ENCODE measurements at regions not wholly inside any gene's neighbourhood (a gene's known extent, or its start where the extent isn't known, plus 50 kb on each side); places are given as distances from the start of the nearest gene placed in this dataset.

GRCh38 chr11:91365986-91366585 lies 858.5 kb upstream of the FAT3 start:
- DNase-seq (ENCODE audit: low spot score) = no peak
- H3K36me3 ChIP-seq (replicated peaks; ENCODE audit: insufficient read depth, low read depth) = no peaks in the 10 kb centered on the region
- no peak overlapping the region for H3K27ac ChIP-seq
- H3K9me2 ChIP-seq (replicated peaks; ENCODE audit: insufficient read depth) = no peaks in the 10 kb centered on the region
- TF ChIP-seq EZH2 (IDR thresholded peaks at IDR 0.05; ENCODE audit: borderline replicate concordance) = no peak
- no peak for TF ChIP-seq CTCF (IDR thresholded peaks at IDR 0.05; ENCODE audit: poor library complexity)
- no peak for TF ChIP-seq EZH2phosphoT487 (IDR thresholded peaks at IDR 0.05; ENCODE audit: low read depth, severe bottlenecking, unreplicated experiment)
- no peak overlapping the region for H3K4me3 ChIP-seq
- H3K27me3 ChIP-seq = no peaks in the 10 kb centered on the region
- no peaks in the 10 kb centered on the region for H4K20me1 ChIP-seq (ENCODE audit: insufficient read depth, poor library complexity, severe bottlenecking)
- H3K4me1 ChIP-seq (ENCODE audit: insufficient read depth) = no peaks in the 10 kb centered on the region
- no peak overlapping the region for H3K4me2 ChIP-seq
- WGBS (ENCODE audit: low lambda C conversion rate, missing lambda C conversion rate) = 75% methylated on average over 7 of the region's 7 CpGs
- no peaks in the 10 kb centered on the region for H3K9me3 ChIP-seq (ENCODE audit: low read depth)
- H2AFZ ChIP-seq = no peak overlapping the region
- H3K79me2 ChIP-seq = no peaks in the 10 kb centered on the region

GRCh38 chr11:91350931-91351330 lies 873.7 kb upstream of the FAT3 start:
- no peak overlapping the region for H3K4me3 ChIP-seq
- no peaks in the 10 kb centered on the region for H3K4me1 ChIP-seq (ENCODE audit: insufficient read depth)
- H3K9me3 ChIP-seq (ENCODE audit: low read depth) = no peaks in the 10 kb centered on the region
- no peaks in the 10 kb centered on the region for H3K36me3 ChIP-seq (replicated peaks; ENCODE audit: insufficient read depth, low read depth)
- H3K27ac ChIP-seq = no peak overlapping the region
- no peaks in the 10 kb centered on the region for H4K20me1 ChIP-seq (ENCODE audit: insufficient read depth, poor library complexity, severe bottlenecking)
- no peak overlapping the region for H2AFZ ChIP-seq
- no peaks in the 10 kb centered on the region for H3K27me3 ChIP-seq
- peak; percentile 11 for DNase-seq (ENCODE audit: low spot score)
- WGBS (ENCODE audit: low lambda C conversion rate, missing lambda C conversion rate) = 20% methylated on average over 3 of the region's 3 CpGs
- H3K79me2 ChIP-seq = no peaks in the 10 kb centered on the region
- no peaks in the 10 kb centered on the region for H3K9me2 ChIP-seq (replicated peaks; ENCODE audit: insufficient read depth)
- H3K4me2 ChIP-seq = no peak overlapping the region
- TF ChIP-seq CTCF (IDR thresholded peaks at IDR 0.05; ENCODE audit: poor library complexity) = no peak
- TF ChIP-seq EZH2phosphoT487 (IDR thresholded peaks at IDR 0.05; ENCODE audit: low read depth, severe bottlenecking, unreplicated experiment) = no peak
- no peak for TF ChIP-seq EZH2 (IDR thresholded peaks at IDR 0.05; ENCODE audit: borderline replicate concordance)

GRCh38 chr11:91326751-91327150 lies 897.9 kb upstream of the FAT3 start:
- no peak for TF ChIP-seq CTCF (IDR thresholded peaks at IDR 0.05; ENCODE audit: poor library complexity)
- no peak for TF ChIP-seq EZH2 (IDR thresholded peaks at IDR 0.05; ENCODE audit: borderline replicate concordance)
- TF ChIP-seq EZH2phosphoT487 (IDR thresholded peaks at IDR 0.05; ENCODE audit: low read depth, severe bottlenecking, unreplicated experiment) = no peak
- H3K79me2 ChIP-seq = no peaks in the 10 kb centered on the region
- H3K4me3 ChIP-seq = no peak overlapping the region
- DNase-seq (ENCODE audit: low spot score) = no peak
- H4K20me1 ChIP-seq (ENCODE audit: insufficient read depth, poor library complexity, severe bottlenecking) = no peaks in the 10 kb centered on the region
- no peaks in the 10 kb centered on the region for H3K36me3 ChIP-seq (replicated peaks; ENCODE audit: insufficient read depth, low read depth)
- no peaks in the 10 kb centered on the region for H3K27me3 ChIP-seq
- whole genome bisulfite sequencing (ENCODE audit: low lambda C conversion rate, missing lambda C conversion rate) = 92% methylated on average over 2 of the region's 2 CpGs
- no peaks in the 10 kb centered on the region for H3K9me3 ChIP-seq (ENCODE audit: low read depth)
- H3K27ac ChIP-seq = no peak overlapping the region
- no peaks in the 10 kb centered on the region for H3K4me1 ChIP-seq (ENCODE audit: insufficient read depth)
- no peak overlapping the region for H3K4me2 ChIP-seq
- no peak overlapping the region for H2AFZ ChIP-seq
- H3K9me2 ChIP-seq (replicated peaks; ENCODE audit: insufficient read depth) = no peaks in the 10 kb centered on the region

Data from hepatocyte (in vitro differentiated cells).